ENCODE measurements at regions not wholly inside any gene's neighbourhood (a gene's known extent, or its start where the extent isn't known, plus 50 kb on each side); places are given as distances from the start of the nearest gene placed in this dataset.
"Not testable (repeated sequence)": the region's sequence is repeated elsewhere in the genome, so short reads cannot be mapped to it uniquely, and the experiment has no call there.

GRCh38 chr20:29763821-29764511 is 1493.5 kb upstream of the DEFB115 start:
- no peak for DNase-seq (ENCODE audit: low read depth in 2 of 2)

- peak in 1 of 2 donors; percentile 30 for DNase-seq (ENCODE audit: low read depth in 2 of 2)
These were observed 1492.4 kb upstream of the DEFB115 start for GRCh38 chr20:29764922-29765610.

DNA sequence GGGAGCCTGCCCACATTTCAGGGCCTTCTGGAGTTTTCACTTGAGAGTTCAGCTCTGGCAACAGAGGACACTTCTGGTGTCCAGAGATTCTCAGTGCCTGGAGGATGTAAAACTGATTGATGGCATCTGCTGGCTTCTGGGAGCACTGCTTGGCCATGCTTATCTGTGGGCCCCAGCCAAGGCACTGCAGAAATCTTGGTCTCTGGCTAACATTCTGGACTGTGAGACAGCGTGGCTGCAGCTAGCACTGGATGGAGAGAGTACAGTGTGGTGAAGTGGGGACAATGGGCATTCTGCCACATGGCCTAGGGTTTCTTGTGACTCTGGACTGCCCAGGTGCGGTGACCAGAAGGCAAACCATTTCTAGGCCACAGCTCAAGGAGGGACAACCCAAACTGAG is 1479.4 kb upstream of the DEFB115 start:
- not testable (repeated sequence) for DNase-seq (ENCODE audit: low read depth in 2 of 2)

DNA sequence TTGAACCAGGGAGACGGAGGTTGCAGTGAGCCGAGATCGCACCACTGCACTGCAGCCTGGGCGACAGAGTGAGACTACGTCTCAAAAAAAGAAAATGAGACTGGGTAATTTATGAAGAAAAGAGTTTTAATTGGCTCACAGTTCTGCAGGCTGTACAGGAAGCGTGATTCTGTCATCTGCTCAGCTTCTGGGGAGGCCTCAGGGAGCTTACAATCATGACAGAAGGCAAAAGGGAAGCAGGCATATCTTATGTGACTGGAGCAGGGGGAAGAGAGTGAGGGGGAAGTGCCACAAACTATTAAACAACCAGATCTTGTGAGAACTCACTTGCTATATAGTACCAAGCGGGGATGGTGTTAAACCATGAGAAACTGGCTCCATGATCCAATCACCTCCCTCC is 1476.2 kb upstream of the DEFB115 start:
- DNase-seq (ENCODE audit: low read depth in 2 of 2) = not testable (repeated sequence)

DNA sequence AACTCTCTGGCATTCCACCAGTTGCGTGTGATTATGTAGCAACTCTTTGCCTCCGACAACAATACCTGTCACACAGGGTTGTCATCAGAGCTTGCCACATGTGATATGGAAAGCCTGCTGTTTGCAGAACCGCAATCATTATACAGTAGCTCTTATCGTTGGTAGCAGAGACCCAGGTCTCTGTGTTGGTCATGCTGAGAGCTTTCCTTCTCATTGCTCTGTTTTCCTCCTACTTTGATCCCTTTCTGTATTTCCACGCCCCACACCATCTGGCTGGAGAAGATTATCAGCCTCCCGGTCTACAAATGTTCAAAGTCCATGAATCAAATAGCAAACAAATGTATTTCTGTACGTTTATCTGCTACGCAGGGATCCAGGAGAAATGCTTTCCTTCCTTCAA is 1475.6 kb upstream of the DEFB115 start:
- not testable (repeated sequence) for DNase-seq (ENCODE audit: low read depth in 2 of 2)

GRCh38 chr20:29787456-29787855 is 1470.0 kb upstream of the DEFB115 start:
- DNase-seq (ENCODE audit: low read depth in 2 of 2) = not testable (repeated sequence)

- no peak for DNase-seq (ENCODE audit: low read depth in 2 of 2)
These were observed 1467.0 kb upstream of the DEFB115 start for GRCh38 chr20:29790510-29790909.

- DNase-seq (ENCODE audit: low read depth in 2 of 2) = not testable (repeated sequence)
These were observed 1426.0 kb upstream of the DEFB115 start for GRCh38 chr20:29831508-29831907.

GRCh38 chr20:29868014-29868413 is 1389.5 kb upstream of the DEFB115 start:
- not testable (repeated sequence) for DNase-seq (ENCODE audit: low read depth in 2 of 2)

DNA sequence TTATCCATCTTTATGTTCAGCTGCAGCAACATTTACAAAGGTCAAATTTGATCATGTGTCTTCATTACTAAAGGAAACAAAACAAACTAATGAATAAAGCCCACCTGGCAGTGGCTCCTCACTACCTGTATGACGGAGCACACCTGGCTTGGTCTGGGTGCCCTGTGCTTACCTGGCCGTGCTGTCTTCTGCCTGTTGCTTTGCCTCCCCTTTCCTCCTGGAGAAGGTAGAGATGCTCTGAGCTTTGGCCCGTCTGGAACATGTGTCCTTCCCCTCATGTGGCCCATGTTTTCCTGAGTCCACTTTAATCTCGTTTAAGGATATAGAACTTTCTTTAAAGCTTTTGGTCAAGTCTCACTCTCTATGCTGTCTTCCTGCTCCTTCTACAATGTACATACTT is 1388.8 kb upstream of the DEFB115 start:
- DNase-seq (ENCODE audit: low read depth in 2 of 2) = not testable (repeated sequence)

DNA sequence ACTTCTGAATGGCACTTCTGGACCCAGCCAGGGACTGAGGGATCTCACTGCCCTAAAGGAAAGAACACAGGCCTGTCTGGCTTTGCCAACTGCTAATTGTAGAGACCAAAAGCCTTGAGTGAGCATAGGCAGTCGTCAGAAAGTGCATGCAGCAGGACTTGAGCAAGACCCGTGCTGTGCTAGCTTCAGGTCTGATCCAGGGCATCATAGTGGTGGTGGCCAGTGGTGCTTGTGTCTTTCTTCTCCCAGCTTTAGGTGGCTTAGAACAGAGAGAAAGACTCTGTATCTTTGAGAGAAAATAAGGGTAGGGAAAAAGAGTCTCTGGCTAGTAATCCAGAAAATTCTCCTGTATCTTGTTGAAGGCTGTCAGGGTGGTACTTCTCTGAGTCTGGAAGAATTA is 1385.6 kb upstream of the DEFB115 start:
- not testable (repeated sequence) for DNase-seq (ENCODE audit: low read depth in 2 of 2)

GRCh38 chr20:29873946-29874345 is 1383.5 kb upstream of the DEFB115 start:
- DNase-seq (ENCODE audit: low read depth in 2 of 2) = peak in 1 of 2 donors; percentile 34

DNA sequence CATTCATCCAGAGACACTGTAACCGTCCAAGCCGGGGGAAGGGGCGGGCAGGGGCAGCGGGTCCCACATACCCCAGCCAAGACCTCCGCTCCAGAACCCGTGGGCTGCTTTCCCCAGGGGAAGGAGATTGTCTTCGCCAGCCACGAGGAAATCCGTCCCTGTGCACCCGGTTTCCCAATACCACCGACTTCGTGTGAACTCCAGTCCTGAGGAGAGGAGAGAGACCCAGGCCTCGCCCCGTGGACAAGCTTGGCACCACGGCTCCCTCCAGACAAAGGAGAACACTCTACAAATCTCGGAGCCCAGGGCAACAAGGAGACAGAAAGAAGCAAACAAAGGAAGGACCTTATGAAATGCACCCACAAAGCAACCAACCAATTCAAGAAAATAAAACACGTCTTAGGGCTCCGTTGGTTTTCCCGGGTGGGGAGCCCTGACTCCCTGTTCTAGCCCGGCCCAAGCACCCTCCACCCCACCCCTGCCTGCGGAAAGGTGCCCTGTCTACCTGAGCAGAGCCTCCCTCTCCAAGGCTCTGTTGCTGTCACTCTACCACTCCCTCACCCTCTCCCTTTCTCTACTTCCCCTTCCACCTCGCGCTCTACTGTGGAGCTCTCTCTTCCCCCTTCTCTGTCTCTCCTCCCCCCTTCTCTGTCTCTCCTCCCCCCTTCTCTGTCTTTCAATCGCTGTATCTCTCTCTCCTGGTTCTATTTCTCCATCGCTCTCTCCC is 1382.8 kb upstream of the DEFB115 start:
- DNase-seq (ENCODE audit: low read depth in 2 of 2) = no peak

DNA sequence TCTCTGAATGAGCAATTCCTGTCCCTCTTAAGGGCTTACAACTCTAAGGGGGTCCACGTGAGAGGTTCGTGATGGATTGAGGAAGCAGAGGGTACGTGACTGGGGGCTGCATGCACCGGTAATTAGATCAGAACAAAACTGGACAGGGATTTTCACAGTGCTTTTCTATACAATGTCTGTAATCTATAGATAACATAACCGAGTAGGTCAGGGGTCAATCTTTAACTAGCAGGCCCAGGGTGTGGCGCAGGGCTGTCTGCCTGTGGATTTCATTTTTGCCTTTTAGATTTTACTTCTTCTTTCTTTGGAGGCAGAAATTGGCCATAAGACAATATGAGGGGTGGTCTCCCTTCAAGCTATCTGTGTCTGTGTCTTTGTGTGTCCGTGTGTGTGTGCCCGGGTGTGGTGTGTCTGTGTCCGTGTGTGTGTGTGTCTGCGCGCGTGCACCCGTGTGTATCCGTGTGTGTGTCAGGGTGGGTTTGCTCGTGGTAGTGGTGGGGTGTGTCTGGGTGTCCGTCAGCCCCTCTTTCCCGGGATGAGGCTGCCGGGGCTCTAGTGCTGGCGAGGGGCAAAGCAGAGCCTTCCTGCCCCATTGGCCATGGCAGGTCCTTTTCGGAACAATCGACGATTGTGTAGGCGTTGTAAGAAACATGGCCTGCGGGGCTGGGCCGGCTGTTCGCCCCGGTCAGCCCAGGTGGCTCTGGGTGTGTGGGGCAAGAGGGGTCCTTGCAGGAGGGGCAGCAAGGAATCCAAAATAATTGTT is 1382.0 kb upstream of the DEFB115 start:
- DNase-seq (ENCODE audit: low read depth in 2 of 2) = not testable (repeated sequence)

DNA sequence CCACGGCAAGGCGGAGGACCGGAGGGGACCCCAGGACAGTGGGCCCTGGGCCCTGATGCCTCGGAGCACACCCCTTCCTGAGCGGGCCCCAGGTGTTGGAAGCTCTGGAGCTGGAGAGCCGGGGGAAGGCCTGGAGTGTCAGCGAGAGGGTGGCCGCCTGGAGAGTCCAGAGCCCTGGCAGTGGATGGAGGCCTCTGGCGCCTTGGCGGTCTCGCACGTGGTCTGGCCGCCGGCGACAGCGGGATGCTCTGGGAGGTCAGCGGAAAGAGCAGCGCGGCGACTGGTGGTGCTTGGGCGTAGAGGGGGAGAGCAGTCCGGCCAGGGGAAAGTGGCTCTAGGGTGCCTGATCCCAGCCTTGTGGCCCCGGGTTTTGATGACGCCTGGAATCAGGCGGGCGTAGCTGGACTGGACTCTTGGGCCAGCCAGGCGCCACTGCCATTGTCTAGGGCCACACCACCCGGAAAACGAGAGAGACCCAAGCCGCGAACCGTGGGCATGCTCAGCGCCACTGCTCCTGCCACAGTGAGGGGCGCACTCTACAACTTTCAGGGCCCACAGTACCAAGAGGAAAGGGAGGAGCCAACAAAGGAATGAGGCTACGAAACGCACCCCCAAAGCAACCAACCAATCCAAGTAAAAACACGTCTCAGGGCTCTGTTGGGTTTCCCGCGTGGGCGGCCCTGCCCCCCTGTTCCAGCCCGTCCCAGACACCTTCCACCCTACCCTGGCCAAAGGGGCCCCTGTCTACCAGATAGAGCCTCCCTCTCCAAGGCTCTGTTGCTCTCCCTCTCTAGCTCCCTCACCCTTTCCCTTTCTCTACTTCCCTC is 1381.2 kb upstream of the DEFB115 start:
- DNase-seq (ENCODE audit: low read depth in 2 of 2) = not testable (repeated sequence)

- DNase-seq (ENCODE audit: low read depth in 2 of 2) = no peak
These were observed 1380.6 kb upstream of the DEFB115 start for GRCh38 chr20:29876911-29877285.

GRCh38 chr20:29877411-29878280 is 1379.8 kb upstream of the DEFB115 start:
- not testable (repeated sequence) for DNase-seq (ENCODE audit: low read depth in 2 of 2)

DNA sequence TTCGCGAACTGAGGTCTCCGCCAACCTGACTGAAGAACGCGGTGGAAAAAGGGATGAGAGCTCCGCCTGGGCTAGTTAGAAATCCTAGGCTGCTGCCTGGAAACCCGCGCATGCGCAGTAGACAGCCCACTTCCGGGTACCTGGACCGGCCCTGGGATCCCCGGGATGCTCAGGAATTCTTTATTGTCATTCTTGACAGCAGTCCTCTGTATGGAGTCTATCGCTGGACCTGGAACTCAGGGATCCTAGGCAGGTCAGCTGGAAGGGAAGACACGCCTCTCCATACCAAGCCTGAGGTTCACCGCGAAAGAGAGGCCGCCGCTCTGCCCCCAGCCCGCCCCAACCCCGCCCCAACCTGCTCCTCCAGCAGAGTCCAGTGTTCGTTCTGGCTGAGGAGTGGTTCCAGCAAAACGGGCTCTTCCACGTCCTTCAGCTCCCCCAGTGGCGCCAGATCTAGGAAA is 1379.2 kb upstream of the DEFB115 start:
- no peak for DNase-seq (ENCODE audit: low read depth in 2 of 2)

DNA sequence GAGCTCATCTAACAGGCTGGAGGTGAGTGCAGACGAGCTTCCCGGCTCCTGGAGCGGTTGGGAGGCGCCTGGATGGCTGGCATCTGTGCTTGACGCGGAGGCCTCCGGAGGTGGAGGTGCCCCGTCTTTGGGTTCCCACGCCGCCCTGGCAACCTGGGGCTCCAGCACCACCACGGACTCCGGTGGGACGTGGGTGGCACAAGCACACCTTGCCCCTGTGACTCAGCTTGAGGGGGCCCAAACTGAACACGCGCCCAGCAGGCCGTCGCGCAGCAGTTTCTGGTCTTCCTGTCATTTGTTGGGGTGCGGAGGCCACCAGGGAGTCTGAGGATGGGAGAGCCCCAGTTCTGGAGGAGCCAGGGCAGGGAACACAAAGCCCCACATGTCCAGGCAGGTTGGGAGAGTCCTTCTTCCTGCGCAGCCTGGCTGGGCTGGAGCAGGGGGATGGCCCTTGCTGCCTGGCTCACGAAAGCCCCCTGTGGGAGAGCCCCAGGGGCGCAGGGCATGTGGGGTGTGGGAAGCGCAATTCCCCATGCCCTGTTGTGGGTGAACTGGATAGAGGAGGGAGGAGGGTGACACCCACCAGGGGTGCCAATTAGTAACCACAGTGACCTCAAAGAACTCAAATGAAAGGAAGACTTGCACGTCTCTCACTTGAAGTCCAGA is 1378.6 kb upstream of the DEFB115 start:
- no peak for DNase-seq (ENCODE audit: low read depth in 2 of 2)

Measured in stimulated activated CD8-positive, alpha-beta memory T cell treated with anti-CD3 and anti-CD28 coated beads, Interleukin-2, amount 100 ng/mL, for 48 hours (primary cell).